HG03135 (cell line): ENCODE measurements at regions not wholly inside any gene's neighbourhood (a gene's known extent, or its start where the extent isn't known, plus 50 kb on each side); places are given as distances from the start of the nearest gene placed in this dataset.

Source experiments
- ATAC-seq: cut with Tn5 transposase; IDR thresholded peaks from one replicate; pipeline ENCODE4 v1.9.1; 2021; ENCODE audit warnings: mild to moderate bottlenecking, moderate library complexity; ENCODE audit not compliant: unreplicated experiment

DNA sequence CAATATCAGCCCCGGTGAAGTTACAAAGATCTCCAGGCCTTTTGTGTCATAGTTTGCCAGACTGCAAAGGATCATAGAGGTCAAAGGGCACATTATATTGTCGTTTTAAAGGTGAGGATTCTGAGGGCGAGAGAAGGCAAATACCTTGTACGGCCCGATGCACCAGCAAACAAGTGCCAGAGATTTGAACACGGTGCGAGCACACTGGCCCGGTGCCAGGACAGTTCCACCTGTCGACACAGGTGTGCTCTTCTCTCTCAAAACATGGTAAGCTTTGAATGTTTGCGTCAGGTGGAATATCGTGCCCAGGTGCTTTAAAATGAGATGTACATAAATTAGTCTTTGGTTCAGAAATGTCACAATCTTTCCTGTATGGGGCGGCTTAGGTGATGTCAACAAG is 776.1 kb upstream of the ID2 start:
- ATAC-seq, result no peak

DNA sequence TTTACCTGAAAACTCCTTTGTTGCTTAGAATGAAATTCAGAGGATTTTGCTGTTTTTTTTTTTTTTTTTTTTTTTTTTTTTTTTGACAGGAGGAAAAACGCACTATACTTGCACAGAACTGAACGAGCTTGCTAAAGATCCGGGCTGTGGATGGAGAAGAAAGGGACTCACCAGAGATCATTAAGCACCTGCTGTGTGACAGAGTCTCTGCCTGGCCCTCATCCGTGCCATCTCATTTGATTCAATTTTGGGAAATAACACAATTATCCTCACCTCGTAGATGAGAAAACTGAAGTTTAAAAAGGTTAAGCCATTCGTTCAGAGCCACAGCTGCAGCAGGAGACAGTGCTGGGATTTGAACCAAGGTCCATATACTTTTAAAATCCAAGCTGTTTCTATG is 775.4 kb upstream of the ID2 start:
- ATAC-seq, result no peak

DNA sequence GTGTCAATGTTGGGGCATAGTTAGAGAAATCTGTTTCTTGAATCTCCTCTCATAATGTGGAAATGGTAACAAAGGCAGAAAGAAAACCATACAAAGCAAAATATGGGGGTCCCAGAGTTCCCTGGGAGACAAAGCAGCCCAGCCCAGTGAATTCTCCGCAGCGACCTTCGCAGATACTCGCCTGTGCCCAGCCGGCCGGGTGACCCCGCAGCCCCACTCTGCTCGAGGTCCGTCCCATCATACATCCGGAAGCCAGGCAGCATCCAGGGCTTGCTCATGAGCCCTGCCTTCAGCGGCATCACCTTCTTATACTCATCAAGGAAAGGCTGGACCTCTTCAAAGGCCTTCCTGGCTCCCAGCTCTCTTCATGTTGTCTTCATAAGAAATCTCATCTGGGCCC is 774.8 kb upstream of the ID2 start:
- no peak for ATAC-seq

GRCh38 chr2:7910752-7911151 is 771.1 kb upstream of the ID2 start:
- no peak for ATAC-seq

DNA sequence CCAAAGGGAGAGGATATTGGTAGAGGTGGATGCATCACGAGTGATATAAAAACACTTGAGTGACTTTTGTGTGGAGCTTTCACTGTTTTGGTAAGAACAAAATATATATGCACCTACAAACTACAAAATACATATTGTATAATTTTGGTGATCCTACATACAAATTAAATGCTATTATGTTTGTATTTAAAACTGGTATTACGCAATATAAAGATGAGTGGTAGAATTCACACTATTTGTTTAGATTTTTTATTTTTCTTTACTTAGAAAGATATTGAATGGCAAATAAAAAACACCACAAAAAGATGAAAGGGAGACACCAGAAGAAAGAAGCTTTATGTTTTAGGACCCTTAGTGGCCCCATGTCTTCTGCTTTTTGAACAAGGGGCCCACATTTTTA is 770.7 kb upstream of the ID2 start:
- ATAC-seq, result no peak

DNA sequence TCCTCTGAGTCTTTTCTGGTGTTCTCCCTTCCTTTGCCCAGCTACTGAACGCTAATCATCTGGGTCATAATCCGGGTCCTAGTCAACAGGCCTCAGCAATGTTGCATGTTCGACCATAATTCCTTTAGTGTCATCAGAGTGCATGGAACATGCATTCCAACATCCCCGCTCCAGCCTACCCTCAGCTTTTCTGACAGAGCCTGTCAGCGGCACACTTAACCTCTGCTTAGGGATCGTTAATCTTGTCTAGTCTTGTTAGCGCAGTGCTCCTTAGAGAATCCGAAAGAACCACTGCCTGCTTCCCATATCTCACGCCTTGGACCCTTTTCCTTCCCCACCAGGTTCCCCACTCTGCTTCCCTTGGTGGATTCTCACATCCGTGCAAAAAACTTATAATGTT is 767.9 kb upstream of the ID2 start:
- ATAC-seq, result no peak

DNA sequence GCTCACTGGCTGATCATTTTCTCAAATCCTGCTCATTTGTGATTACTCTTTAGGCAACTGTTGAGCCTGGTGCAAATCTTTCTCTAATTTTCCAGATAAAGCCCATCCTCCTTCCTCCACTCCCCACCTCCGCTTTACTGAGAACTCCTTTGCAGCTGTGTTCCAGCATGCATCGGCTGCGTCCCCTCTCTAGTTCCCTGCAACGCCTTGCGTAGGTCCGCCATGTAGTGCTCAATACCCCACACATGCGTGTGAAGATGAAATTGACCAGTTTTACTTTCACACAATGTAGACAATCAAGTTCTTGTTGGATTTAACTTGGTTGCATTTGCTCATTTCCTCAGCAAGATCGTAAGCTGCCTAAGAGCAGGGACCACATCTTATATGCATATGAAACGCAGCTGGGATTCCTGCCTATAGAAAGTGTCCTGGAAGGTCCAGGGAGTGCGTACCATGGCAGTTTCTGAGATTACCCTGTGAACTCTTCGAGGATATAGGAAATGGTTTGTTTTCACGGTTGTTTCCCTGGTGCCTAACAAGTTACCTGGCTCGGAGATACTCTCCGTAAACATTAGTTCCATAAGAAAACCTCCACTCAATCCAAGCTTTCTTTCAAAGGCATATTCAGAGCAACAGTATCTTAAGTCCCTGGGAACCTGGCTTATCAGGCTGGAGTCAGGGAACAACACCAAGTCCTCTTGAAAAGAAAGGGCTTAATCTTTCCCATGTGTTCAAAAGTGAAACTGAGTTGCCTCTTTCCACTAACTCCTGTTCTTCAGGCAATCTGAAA is 766.4 kb upstream of the ID2 start:
- no peak for ATAC-seq

DNA sequence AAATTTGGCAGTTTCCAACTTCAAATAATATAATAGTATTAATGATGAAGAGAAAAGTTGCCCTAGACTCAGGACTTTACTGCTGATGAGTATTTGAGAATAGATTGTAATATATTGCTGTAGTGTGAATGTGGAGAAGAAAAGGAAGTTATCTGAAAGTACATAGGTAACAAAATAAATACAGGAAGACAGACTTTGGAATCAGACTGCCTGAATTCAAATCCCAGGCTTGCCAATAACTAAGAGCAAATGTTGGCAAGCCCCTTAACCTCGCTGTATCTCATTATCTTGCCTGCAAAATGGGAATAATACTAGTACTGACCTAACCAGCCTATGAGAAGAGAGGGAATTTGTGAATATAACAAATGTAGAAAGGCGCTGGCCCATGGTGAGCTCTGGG is 765.2 kb upstream of the ID2 start:
- ATAC-seq, result no peak

DNA sequence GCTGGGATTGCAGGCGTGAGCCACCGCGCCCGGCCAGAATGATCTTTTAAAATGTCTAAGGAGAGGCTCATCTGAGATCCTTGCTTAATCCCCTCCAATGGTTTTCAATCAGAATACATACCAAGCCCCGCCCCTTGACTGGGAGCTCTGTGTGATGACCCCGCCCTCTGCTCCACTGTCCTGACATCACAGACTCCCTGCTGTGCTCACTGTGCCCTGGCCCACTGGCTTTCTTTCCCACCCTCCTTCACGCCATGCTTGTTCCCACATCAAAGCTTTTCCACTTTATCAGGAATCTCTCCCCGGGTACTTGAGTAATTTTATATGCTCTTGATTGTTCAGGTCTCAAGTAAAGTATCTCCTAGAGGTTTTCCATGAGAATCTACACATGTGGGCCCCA is 762.3 kb upstream of the ID2 start:
- ATAC-seq, result no peak

DNA sequence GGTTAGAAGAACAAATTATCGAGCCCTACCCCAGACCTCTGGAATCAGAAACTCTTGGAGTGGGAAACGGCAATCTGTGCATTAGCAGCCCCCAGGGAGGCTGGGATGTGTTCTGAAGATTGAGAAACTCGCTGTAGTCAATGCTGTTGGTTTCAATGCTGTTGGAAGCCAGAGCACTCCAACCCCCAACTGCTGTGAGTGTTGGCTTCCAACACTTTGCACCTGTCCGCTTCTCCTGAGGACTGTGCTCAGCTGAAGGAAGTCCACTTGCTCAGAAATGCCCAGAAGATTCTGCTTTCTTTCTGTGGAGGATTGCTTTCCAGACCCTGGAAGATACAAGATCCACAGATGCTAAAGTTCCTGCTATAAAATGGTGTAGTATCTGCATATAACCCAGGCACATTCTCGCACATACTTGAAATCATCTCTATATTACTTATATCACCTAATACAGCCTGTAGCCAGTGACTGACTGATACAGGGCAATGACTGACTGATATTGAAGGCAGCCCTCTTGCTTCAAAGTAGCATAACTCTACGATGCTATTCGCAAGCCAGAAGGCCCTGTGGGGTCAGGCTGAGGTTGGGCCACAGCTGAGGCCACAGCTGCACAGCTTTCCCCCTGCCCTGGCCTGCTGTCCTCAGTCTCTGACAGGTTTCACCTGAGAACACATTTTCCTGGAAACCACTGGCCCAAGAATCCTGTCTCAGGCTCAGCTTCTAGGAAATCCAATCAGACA is 757.7 kb upstream of the ID2 start:
- ATAC-seq, result no peak

DNA sequence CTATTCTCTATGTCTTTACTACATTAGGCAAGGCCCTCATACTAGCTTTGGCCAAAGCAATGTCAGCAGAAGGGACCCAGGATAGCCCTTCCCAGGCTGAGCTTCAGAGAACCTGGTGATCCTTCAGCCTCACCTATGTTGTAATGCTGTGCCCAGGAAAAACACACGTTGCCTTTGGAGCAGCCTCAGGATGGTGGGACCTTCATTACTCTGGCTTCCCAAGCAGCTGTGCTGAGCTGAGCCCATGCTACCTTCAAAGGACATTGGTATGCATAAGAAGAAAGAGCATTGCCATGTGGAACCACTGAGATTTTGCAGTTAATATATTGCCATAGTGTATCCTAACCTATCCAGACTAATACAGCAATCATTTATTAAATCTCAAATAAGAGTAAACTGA is 756.4 kb upstream of the ID2 start:
- no peak for ATAC-seq

- no peak for ATAC-seq
Measured at GRCh38 chr2:7927691-7928090, 754.2 kb upstream of the ID2 start.

DNA sequence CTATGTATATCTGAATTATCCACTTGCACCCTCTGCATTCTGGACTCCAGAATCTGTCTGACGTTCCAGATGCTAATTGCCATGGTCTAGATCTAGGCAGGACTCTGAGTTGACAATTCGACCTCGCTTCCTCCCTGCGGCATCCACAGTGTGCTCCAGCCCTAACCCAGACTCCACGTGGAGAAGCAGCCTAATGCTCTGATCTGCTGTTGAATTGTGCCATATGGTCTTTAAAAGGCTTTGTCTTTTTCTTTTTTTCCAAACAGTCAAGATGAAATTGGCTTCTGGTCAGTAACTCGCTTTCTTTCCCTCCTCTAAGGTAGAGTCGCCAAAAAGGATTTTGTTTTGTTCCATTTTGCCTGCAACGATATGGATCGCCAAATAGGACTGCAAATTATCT is 752.6 kb upstream of the ID2 start:
- no peak for ATAC-seq

- no peak for ATAC-seq
Measured at GRCh38 chr2:7930800-7931635, 750.8 kb upstream of the ID2 start.

DNA sequence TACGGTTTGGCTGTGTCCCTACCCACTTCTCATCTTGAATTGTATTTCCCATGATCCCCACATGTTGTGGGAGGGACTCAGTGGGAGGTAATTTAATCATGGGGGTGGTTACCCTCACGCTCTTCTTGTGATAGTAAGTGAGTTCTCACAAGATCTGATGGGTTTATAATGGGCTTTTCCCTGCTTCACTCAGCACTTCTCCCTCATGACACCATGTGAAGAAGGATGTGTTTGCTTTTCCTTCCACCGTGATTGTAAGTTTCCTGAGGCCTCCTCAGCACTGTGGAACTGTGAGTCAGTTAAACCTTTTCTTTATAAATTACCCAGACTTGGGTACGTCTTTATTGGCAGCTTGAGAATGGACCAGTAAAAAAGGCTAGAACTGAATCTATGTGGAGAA is 750.0 kb upstream of the ID2 start:
- no peak for ATAC-seq

DNA sequence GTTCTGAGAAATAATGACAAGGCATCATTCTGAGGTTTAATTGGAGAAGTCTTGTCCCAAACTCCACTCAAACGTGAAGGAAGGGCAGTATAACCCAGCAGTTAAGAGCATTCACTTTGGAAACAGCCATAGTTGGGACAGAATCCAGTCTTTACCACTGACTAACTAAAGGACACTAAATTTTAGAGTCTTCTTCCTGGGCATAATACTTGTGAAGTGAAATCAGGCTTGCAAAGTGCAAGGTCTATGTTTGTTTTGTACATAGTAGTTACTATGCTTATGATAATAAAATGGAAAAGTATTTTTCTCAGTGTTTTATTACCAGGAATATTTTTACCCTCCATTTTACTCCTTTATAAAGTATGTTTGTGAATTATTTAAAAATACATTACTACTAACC is 748.2 kb upstream of the ID2 start:
- ATAC-seq, result no peak

DNA sequence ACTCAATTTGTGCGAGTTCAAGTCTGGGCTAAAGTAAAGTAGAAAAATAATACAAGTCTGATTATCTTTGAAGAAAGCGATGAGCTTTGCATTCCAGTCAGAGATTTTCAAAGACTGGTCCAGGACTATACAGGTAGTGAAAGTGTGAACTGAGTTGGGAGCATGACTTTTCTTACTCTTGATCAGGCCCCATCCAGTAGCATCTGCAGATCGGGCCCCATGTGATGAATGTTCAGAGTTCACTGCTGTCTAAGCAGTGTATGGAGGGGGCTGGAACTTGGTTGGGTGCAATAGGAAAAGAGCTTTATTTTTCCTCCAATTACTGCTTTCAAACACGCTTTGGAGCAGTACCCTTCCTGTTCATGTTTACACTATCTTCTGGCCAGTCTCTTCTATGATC is 747.4 kb upstream of the ID2 start:
- no peak for ATAC-seq

GRCh38 chr2:7937082-7937481 is 744.8 kb upstream of the ID2 start:
- no peak for ATAC-seq

GRCh38 chr2:7940723-7941122 is 741.1 kb upstream of the ID2 start:
- no peak for ATAC-seq

DNA sequence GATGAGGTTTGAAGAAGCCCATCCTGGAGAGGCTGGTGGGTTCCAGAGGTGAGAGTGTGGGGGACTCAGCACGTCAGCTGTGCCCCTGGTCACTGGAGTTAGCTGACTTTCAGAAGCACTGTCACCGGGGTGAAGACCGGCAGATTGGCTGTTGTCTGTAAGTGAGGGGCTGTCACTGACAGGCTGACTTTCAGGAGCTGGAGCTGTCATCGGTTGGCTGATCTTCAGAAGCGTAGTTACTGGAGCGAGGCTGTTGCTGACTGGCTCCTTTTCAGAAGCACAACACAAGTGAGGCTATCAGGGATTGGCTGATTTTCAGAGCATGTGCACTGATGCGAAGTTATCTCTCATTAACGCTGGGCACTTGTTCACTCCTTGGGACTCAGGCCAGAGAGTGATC is 738.4 kb upstream of the ID2 start:
- ATAC-seq, result no peak

- ATAC-seq, result no peak
Measured at GRCh38 chr2:7945026-7945425, 736.8 kb upstream of the ID2 start.
